ENCODE measurements at regions not wholly inside any gene's neighbourhood (a gene's known extent, or its start where the extent isn't known, plus 50 kb on each side); places are given as distances from the start of the nearest gene placed in this dataset.
"Not testable (repeated sequence)": the region's sequence is repeated elsewhere in the genome, so short reads cannot be mapped to it uniquely, and the experiment has no call there.

- no peak for DNase-seq (ENCODE audit: extremely low read depth in 1 of 2, low read depth in 1 of 2)
These were observed 192.2 kb downstream of the MCHR2 start for GRCh38 chr6:99801805-99802204.

GRCh38 chr6:99802396-99803031 lies 191.5 kb downstream of the MCHR2 start:
- DNase-seq (ENCODE audit: extremely low read depth in 1 of 2, low read depth in 1 of 2), result no peak

DNA sequence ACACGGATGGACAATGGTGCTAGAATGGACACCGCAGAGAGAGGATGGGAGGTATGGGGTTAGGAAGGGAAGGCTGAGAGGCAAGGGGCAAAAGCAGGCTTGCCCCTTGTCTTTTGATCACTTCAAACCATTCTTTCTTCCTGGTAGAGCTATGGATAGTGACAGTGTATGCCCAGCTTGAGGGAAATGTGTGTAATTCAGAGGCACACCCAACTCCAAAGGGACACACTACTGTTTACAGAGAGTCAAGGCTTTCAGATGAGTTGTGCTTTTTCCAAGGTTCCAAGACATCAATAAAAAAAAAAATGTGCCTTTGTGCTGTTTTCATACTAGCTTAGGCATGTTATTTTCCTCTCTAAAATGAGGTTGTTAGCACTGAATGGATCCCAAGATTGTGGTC lies 185.0 kb downstream of the MCHR2 start:
- DNase-seq (ENCODE audit: extremely low read depth in 1 of 2, low read depth in 1 of 2), result no peak

- no peak for DNase-seq (ENCODE audit: extremely low read depth in 1 of 2, low read depth in 1 of 2)
These were observed 183.7 kb downstream of the MCHR2 start for GRCh38 chr6:99810295-99810694.

DNA sequence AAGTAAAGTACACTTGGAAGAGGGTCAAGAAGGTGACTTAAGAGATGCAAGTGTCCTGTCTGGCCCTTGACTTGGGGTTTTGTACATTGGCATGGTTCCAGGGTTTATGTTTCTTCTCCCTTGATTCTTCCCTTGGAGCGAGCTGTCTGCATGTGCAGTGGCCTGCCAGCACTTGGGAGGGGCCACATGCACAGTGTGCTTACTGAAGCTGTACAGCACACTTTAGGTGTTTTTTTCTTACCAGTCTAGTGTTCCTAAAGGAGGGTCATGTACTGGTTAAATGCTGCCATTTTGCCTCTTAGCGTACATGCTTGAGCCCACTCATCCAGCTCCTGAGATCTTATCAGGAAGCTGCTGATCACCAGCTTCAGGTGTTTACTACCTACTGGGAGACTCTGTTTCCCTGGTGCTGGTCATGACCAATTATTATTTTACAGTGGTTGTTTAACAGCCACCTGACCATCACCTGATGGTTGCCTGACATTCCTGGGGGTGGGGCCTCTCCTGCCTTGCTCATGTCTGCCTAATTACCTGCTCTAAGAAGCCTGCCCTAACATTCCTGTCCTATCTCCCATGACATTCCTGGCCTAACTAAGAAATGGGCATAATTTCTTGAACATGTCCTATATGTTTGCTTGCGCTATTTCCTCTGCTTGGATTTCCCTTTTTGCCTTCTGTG lies 182.9 kb downstream of the MCHR2 start:
- DNase-seq (ENCODE audit: extremely low read depth in 1 of 2, low read depth in 1 of 2), result no peak

- no peak for DNase-seq (ENCODE audit: extremely low read depth in 1 of 2, low read depth in 1 of 2)
These were observed 182.4 kb downstream of the MCHR2 start for GRCh38 chr6:99811636-99812035.

GRCh38 chr6:99813565-99813964 lies 180.5 kb downstream of the MCHR2 start:
- no peak for DNase-seq (ENCODE audit: extremely low read depth in 1 of 2, low read depth in 1 of 2)

- no peak for DNase-seq (ENCODE audit: extremely low read depth in 1 of 2, low read depth in 1 of 2)
These were observed 179.6 kb downstream of the MCHR2 start for GRCh38 chr6:99814230-99814928.

DNA sequence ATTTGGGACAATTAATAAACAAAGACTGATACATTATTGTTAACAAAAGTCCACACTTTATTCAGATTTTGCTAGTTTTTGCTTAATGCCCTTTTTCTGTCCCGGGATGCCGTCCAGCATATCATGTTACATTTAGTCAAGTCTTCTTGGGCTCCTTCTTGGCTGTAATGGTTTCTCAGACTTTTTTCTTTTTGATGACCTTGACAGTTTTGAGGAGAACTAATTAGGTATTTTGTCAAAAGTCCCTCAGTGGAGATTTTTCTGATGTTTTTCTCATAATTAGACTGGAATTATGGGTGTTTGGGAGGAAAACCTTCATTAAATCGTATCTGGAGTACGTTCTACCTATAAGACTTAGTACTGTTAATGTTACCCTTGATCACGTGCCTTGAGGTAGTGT lies 177.2 kb downstream of the MCHR2 start:
- DNase-seq (ENCODE audit: extremely low read depth in 1 of 2, low read depth in 1 of 2), result no peak

GRCh38 chr6:99818161-99818560 lies 175.9 kb downstream of the MCHR2 start:
- no peak for DNase-seq (ENCODE audit: extremely low read depth in 1 of 2, low read depth in 1 of 2)

DNA sequence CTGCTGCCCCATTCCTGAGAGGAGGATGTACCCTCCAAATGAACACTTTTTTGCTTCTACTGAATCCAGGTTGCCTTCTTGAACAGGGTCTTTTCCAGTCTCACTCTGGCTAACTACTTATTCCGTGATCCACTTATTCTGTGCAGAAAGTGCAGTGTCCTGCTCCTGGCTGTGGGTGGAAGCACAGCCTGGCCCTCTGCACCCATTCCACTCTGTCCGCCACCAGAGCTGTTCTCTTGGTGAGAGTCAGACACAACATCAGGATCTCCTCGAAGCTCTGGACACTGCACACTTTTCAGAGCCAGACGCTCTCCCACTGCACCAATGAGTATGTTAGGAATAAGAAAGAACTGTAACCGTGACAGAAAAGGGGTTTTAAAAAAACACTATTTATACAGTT lies 174.2 kb downstream of the MCHR2 start:
- no peak for DNase-seq (ENCODE audit: extremely low read depth in 1 of 2, low read depth in 1 of 2)

DNA sequence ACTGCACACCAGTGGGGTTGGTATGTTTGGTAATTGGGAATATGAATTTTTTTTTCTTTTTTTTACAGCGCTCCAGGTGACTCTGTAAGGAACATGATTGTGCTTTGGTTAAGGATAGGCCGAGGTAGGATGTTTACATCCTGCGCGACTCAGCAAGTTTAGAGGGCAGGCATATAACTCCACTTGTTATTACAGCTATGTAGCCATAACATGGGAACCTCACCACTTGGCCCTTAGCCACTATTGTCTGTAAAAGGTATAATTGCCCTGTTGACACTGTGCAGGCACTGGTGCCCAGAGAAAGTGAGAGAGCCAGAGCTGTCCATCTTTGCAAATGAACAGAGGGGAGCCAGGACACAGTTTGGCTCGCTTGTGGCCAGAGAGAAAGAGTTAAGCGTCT lies 172.9 kb downstream of the MCHR2 start:
- DNase-seq (ENCODE audit: extremely low read depth in 1 of 2, low read depth in 1 of 2), result no peak

DNA sequence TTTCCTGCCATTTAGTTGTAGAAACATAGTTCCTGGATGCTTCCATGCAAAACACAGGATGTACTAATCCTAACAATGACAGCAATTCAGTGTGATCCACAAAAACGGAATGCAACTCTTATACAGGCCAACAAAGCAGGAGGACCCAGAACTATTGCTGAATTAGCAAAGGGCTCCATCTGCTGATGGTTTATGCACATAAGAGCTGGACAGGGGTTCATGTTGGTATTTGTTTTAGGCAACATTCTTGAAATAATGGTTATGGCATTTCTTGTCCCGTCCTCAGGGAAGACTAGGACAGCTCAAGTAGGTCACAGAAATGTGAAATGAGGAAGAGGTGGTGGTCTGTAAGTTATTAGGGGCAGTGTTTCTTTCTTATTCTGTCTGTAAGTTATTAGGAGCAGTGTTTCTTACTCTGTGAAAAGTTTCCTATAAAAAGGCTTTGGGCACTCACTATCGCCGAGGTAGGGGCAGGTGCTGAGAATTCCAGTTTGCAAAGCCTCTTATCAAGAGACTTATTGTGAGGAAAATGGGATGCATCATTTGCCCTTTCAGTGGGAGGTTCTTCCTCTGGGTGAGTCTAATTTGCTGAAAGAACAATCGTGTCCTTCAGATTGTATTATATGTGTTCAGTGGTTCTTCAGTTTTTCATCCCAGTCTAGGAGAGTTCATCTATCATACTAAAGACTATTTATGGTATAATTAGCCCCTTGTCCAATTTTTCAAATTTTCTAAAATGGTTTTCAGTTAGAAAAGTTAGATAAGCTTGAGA lies 171.1 kb downstream of the MCHR2 start:
- no peak for DNase-seq (ENCODE audit: extremely low read depth in 1 of 2, low read depth in 1 of 2)

- not testable (repeated sequence) for DNase-seq (ENCODE audit: extremely low read depth in 1 of 2, low read depth in 1 of 2)
These were observed 170.3 kb downstream of the MCHR2 start for GRCh38 chr6:99823513-99824235.

DNA sequence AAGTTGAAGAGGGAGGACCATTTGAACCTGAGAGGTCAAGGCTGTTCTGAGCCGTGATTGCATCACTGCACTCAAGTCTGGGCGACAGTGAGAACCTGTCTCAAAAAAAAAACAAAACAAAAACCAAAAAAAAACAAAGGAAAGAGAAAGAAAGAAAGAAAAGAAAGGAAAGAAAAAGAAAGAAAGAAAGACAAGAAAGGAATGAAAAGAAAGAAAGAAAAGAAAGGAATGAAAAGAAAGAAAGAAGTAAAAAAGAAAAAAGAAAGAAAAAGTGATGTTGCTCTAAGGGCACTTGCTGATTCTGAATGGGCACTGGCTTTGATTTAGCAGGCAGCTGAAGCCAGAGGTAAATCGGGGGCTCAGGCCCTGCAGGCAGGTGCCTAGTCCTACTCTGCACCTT lies 161.0 kb downstream of the MCHR2 start:
- DNase-seq (ENCODE audit: extremely low read depth in 1 of 2, low read depth in 1 of 2), result no peak

DNA sequence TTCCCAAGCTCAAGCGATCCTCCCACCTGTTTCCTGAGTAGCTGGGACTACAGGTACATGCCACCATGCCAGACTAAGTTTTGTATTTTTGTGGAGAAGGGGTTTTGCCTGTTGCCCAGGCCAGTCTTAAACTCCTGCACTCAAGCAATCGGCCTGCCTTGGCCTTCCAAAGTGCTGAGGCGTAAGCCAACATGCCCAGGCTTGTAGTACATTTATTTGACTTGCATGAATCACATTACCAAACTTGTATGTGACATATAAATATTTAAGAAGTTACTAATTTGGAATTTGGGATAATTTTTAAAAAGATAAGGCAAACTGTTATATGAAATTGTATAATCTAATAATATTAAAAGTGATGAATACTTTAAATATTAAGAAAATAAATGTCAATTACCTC lies 157.6 kb downstream of the MCHR2 start:
- DNase-seq (ENCODE audit: extremely low read depth in 1 of 2, low read depth in 1 of 2), result no peak

- no peak for DNase-seq (ENCODE audit: extremely low read depth in 1 of 2, low read depth in 1 of 2)
These were observed 155.4 kb downstream of the MCHR2 start for GRCh38 chr6:99838607-99839006.

DNA sequence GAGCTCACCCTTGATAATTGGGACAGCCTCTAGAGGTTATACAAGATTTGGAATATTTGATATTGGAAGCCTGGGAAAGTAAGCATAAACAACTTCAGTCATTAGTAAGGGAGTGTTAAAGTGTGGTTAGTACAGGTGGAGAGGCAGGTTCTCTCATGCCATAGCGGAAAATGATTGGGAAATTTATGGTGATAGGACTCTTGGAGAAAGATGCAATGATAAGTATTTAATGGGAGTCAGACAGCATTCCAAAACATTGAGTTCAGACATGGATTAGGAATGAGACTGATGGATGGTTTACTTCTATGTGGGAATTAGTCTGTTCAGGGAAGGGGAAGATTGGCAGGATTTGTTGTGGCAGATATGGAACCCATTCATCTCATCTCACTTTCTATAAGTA lies 152.7 kb downstream of the MCHR2 start:
- no peak for DNase-seq (ENCODE audit: extremely low read depth in 1 of 2, low read depth in 1 of 2)

- no peak for DNase-seq (ENCODE audit: extremely low read depth in 1 of 2, low read depth in 1 of 2)
These were observed 148.0 kb downstream of the MCHR2 start for GRCh38 chr6:99846006-99846405.

DNA sequence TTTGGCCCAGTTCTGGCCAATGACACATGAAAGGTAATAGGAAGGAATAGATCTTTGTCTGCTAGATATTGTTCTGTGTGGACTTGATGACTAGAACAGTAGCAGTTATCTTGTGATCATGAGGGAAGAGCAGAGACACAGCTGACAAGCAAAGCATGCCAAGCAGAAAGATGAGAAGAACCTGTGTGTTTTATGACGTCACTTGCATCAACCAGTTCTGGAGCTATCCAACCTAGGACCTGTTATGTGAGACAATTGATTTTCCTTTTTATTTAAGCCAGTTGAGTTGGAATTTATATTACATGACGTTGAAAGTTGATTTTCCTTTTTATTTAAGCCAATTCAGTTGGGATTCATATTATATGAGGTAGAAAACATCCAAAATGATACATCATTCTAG lies 143.2 kb downstream of the MCHR2 start:
- no peak for DNase-seq (ENCODE audit: extremely low read depth in 1 of 2, low read depth in 1 of 2)

DNA sequence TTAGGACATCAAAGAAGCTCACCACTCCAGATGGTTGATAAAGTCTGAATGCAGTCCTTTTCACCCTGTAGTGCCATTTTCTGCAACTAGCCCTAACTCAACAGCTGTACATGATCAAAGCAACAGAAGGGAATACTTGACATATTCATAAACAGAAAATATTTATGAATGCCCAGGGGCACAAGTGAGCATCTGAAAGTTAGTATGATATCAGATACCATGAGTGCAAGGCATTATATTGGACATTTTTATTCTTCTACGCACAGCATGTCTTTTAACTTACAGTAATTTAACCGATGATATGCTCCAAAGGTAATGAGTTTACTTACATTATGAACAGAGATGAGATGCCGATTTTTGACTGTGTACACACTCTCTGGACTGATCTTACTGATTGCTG lies 142.0 kb downstream of the MCHR2 start:
- DNase-seq (ENCODE audit: extremely low read depth in 1 of 2, low read depth in 1 of 2), result no peak
